ENCODE measurements at regions not wholly inside any gene's neighbourhood (a gene's known extent, or its start where the extent isn't known, plus 50 kb on each side); places are given as distances from the start of the nearest gene placed in this dataset.

- no peak for DNase-seq
Observed at GRCh38 chr1:29500651-29501050, 264.3 kb downstream of the PTPRU start.

DNA sequence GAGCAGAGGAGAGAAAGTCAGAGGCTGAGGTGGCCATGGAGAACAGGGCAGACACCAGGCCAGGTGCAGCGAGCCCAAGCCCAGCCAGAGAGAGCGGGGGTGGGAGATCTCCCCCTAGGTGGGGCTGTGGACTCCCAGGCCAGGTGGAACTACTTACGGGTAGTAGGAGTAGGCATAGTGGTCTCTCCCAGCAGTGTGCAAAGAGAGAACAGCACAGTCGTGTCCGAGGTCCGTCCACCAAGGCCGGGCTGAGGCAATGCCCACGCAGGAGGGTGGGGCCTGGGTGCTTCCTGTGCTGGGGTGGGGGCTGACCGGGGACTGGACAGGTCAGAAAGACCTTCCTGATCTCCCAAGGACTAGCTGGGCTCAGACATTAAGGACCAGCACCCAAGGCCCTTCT is 263.7 kb downstream of the PTPRU start:
- no peak for DNase-seq

DNA sequence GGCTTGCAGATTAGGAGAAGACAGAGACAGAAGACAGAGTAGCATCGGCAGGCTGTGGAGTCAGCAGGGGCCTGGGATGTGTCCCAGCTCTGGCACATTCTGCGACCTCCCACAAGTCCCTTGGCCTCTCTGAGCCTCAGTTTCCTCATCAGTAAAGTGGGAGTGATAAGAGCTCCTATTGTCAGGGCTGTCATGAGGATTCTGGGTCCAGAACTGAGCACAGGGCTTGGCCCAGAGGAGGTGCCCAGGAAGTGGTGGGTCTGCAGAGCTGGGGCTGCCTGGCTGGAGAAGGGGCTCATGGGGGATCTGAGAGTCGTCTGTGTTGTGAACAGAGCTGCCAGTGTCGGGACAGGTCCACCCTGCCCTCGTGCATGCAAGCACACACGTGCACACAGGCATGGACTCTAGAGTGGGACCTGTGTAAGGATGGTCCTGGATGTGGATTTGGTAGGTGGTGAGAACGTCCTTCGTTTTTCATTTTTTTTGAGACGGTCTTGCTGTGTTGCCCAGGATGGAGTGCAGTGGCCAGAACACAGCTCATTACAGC is 262.9 kb downstream of the PTPRU start:
- DNase-seq = no peak

DNA sequence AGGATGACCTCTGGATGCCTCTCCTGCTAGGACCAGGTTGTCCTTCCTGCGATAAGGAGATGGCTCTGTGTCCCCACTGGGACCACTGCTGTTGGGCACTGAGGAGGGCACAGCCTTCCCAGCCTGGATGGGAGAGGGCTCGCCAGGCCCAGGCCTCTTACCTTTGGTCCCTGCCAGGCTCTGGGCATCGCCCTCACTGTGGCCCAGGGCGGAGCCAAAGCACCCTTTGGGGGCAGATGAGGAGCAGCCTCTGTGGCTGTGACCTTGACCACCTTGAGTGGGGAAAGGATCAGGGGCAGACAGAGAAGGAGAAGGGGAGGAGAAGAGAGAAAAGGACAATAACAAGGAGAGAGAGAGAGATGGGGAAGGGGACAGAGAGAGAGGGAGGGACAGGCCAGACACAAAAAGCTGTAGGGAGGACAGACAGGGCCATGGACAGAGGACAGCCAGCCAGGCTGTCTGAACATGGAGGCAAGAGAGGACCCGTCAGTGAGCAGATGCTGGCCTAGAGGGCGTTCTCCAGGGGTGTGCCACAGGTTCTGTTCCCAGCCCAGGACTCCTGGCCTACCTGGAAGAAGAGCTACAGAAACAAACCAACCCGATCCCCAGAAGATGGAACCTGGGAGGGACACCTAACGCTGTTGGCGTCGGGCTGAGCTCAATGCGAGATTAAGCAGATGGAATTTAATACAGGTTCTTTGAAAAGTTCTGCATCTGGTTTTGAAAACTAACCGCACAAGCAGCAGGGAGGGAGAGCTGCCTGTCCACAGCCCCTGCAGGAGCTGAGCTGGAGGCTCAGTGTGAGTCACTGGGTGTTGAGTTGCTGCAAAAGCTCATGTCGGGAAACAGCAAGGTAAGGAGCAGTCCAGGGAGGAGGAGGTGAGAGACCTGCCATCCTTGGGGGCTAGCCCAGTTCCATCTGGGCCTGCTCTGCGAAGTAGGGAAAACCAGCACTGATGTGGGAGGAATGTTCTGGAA is 262.1 kb downstream of the PTPRU start:
- DNase-seq = no peak

- no peak for DNase-seq
Observed at GRCh38 chr1:29497395-29498125, 261.2 kb downstream of the PTPRU start.

DNA sequence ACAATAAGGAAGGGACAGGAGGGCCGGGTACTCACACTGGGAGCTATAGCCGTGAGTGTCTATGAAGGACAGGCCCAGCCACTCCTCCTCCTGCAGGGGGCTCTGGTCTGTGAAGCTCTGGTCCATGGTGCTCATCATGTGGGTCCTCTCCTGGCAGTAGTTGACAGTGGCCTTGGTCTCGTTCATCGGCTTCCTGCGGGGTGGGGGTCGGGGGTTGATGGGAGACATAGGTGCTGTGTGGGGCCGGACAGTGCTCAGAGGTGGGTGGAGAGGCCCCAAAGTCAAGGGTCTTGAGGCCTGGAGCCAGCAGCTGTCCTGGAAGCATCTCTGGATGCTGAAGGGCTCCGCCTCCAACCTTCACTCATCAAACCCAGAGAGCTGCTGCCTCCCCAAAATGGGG is 260.4 kb downstream of the PTPRU start:
- DNase-seq = no peak

- no peak for DNase-seq
Observed at GRCh38 chr1:29490204-29490934, 254.0 kb downstream of the PTPRU start.

- no peak for DNase-seq
Observed at GRCh38 chr1:29489471-29489870, 253.1 kb downstream of the PTPRU start.

DNA sequence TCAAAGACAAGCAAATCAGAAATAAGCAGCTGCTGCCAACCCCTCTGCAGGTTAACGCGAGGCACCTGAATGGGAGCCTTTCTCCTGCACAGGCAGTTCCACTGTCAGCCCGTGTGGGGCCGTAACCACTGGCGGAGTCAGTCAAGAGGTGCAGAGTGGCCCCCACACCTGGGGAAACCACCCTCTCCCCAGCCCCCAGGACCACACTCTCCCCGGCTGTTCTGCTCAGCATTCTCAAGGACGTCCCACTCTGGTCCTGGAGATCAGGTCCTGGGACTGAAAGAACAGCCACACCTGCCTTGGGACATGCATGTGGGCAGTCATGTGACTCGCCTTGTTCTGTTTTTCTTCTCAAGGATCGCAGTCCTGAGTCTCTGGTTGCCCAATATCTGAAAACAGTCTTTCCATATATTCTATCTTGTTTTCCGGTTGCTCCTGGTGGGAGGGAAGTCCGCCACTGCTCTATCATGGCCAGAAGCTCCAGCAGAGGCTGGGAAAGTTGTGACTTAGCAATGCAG is 252.5 kb downstream of the PTPRU start:
- no peak for DNase-seq

- DNase-seq = no peak
Observed at GRCh38 chr1:29488086-29488793, 251.9 kb downstream of the PTPRU start.

GRCh38 chr1:29487291-29487690 is 251.0 kb downstream of the PTPRU start:
- no peak for DNase-seq

DNA sequence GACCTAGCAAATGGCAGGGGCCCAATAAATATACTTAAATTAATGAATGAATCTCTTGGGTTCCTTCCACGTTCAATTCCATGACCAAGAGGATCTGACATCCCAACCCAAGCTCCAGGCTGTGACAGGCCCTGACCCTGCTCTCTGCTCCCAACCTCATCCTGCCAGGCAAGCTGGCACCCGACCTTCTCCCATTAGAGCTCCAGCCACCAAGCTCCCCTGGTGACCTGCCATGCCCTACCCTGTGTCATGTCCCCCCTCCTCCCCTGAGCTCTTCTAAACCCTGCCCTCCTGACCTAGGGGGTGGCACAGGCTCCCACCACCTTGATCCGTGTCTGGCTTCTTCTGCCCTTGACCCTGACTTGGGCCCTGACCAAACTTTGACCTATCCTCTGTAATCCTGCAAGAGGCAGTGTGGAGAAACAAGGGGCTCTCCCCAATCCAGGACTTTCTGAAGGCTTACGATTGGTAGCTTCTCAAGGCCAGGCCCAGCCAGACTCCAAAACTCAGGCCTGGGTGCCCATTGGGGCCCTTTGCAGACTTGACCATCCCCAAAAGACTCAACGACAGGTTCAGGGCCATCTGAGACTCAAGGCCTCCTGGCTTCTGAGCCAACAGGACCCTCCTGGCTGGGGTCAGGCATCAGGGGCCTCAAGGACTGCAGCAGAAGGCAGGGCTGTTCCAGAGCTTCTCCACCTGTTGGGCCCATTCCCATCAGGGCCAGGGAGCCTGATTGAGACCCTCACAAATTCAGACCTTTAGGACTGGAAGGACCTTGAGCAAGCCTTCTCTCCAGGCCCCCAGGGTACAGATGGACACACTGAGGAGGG is 249.0 kb downstream of the PTPRU start:
- DNase-seq = no peak

GRCh38 chr1:29482991-29483390 is 246.7 kb downstream of the PTPRU start:
- DNase-seq = no peak

- no peak for DNase-seq
Observed at GRCh38 chr1:29482064-29482463, 245.7 kb downstream of the PTPRU start.

DNA sequence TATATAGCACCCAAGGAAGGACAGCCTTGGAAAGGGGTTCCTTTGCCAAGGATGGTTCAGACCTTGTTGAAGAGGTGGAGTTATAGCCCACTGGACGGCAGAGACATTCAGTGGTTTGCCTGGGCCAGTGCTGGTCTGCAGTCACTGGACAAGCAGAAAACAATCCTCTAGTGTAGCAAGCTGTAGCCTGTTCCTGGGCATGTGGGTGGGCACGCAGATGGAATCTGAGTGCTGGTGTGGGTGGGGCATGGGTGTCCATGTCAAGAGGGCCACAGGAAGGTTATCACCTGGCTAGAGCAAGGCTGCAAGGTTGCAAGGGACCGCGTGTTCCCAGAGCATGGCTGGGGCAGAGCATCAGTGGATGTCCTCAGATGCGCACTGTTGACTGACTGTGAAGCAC is 244.7 kb downstream of the PTPRU start:
- DNase-seq = no peak

DNA sequence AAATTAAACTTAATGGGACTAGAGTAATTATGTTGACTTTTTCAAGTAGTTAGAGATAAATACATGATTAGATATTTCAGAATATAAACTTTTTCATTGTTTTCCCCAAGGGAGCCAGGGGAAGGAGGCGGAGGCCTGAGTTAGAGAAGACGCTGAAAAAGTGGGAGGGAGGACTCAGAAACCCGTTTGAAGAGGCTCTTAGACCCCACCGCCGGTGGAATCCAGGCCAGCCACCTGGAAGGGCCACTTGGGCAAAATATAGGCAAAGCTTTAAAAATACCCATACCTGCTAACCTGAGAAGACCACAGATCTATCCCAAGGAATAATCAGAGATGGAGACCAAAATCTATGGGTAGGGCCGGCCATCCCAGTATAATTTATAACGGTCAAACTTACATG is 242.6 kb downstream of the PTPRU start:
- no peak for DNase-seq

DNA sequence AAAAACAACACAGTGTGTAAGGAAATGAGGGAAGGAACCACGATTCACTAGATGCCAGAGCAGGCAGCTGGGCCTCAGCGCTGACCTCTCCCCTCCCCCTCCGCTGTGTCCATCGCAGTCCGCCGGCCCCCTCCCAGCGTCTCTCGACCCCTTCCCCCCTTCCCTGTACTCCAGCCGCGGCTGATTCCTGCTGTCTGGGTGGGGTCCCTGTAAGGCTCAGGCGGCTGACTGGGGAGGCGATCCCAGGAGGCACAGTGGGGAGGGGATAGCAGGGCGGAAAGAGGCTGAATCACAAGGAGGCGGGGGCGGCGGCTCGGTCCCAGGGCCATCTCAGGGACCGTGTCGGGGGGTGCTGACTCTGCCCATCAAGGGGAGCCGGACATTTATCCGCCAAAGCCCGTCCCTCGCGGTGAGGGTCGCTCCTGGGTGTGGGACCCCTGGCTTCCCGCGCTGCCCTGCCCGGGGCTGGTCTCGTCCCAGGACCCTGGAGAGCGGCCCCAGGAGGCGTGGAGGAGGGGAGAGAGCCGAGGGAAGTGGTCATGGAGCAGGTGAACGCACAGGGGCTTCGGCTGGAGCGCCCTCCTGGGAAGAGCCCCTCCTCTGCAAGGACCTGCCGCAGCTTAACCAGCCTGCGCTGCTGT is 241.9 kb downstream of the PTPRU start:
- no peak for DNase-seq

DNA sequence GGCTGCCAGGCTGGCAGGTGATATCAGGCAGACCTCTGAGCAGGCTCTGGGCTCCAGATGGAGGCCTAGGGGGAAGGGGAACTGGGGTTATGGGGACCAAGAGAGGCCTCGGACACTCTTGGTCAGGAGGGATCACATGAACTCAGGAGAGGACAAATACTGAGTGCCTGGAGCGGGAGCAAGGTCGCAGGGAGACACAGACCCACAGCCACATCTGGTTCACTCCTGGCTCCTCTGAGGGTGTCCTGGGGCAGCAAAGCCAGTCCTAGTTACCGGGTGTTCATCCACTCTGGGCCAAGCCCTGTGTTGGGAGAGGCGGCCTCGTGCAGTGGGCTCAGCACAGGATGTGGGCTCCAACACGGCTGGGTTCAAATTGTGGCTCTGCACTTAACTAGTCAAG is 239.0 kb downstream of the PTPRU start:
- no peak for DNase-seq

- no peak for DNase-seq
Observed at GRCh38 chr1:29474274-29475244, 238.2 kb downstream of the PTPRU start.
